ENCODE measurements at regions not wholly inside any gene's neighbourhood (a gene's known extent, or its start where the extent isn't known, plus 50 kb on each side); places are given as distances from the start of the nearest gene placed in this dataset.

DNA sequence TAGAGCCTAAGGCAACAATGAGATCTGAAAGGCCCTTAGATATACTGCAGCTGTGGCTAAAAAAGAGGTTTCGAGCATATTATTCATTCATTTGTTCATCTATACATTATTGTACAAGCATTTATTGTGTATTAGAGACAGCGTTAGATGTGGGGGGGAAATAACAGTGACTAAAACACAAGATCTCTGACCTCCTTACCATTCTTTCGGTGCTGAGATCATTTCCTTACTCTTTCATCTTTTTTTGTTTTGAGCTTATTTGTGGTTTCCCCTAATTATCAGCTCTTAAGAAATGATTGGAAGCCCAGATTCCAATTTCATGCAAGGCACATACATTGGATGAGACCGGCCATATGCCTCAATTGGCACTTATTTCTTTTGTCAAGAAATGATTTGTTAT lies 113.2 kb downstream of the SEC61B start:
- Histone ChIP-seq H3K4me1 (ENCODE audit: insufficient read depth, low read length) (peaks cover 5% of the 10 kb centered on the region), H3K4me3 (ENCODE audit: low read depth in 1 of 2, low read length in 2 of 2) (no peak overlapping the region), H3K36me3 (ENCODE audit: insufficient read depth, low read length) (no peaks in the 10 kb centered on the region), H3K27me3 (ENCODE audit: control insufficient read depth in 1 of 2, insufficient read depth in 2 of 2, low read length in 2 of 2) (no peaks in the 10 kb centered on the region), H3K27ac (ENCODE audit: low read depth, low read length) (no peak overlapping the region), H3K9ac (ENCODE audit: low read length) (no peak overlapping the region), H3K9me3 (ENCODE audit: low read length) (no peaks in the 10 kb centered on the region)

GRCh38 chr9:99336005-99336404 lies 113.9 kb downstream of the SEC61B start:
- no peak overlapping the region for H3K27ac ChIP-seq (ENCODE audit: low read depth, low read length)
- H3K9ac ChIP-seq (ENCODE audit: low read length): no peak overlapping the region
- H3K9me3 ChIP-seq (ENCODE audit: low read length): no peaks in the 10 kb centered on the region
- H3K4me1 ChIP-seq (ENCODE audit: insufficient read depth, low read length): peaks cover 5% of the 10 kb centered on the region
- no peaks in the 10 kb centered on the region for H3K27me3 ChIP-seq (ENCODE audit: control insufficient read depth in 1 of 2, insufficient read depth in 2 of 2, low read length in 2 of 2)
- no peaks in the 10 kb centered on the region for H3K36me3 ChIP-seq (ENCODE audit: insufficient read depth, low read length)
- no peak overlapping the region for H3K4me3 ChIP-seq (ENCODE audit: low read depth in 1 of 2, low read length in 2 of 2)

DNA sequence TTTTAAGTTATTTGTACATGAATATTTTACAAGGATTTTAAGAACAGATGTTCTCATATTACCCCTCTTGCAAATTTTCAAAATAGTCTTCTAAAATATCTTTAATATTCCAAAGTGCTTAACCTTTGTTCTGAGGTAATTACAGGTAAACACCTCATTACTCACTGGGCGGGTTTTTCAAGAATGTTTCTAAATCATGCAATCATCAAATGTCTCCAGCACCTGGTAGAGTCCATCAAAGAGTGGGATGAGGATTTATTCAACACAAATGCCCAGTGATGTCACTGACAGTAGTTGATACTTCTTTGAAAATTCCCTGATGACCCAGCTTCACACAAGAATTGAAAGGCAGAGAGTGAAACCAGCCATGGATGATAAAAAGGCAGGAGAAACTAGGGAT lies 114.4 kb downstream of the SEC61B start:
- no peaks in the 10 kb centered on the region for H3K27me3 ChIP-seq (ENCODE audit: control insufficient read depth in 1 of 2, insufficient read depth in 2 of 2, low read length in 2 of 2)
- H3K9ac ChIP-seq (ENCODE audit: low read length): no peak overlapping the region
- no peak overlapping the region for H3K27ac ChIP-seq (ENCODE audit: low read depth, low read length)
- H3K4me1 ChIP-seq (ENCODE audit: insufficient read depth, low read length): peaks cover 5% of the 10 kb centered on the region
- no peaks in the 10 kb centered on the region for H3K36me3 ChIP-seq (ENCODE audit: insufficient read depth, low read length)
- H3K4me3 ChIP-seq (ENCODE audit: low read depth in 1 of 2, low read length in 2 of 2): no peak overlapping the region
- H3K9me3 ChIP-seq (ENCODE audit: low read length): no peaks in the 10 kb centered on the region

DNA sequence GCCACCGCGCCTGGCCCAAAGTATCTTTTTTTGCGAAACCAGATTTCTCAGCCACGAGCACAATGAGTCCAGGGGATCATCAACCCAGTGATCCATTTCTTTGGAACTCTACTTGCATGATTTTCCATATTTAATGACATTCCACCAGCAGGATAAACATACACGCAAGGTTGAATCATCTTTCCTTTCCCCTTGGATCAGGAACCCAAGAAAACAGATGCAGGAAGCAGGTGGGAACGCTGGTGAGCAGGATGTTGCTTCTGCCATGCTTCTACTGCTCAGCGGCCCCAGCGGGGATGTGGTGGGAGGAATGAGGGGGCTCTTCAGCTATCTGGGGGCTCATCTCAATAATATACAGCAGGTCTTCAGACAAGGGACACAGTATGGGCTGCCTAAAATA lies 118.2 kb downstream of the SEC61B start:
- no peak overlapping the region for H3K27ac ChIP-seq (ENCODE audit: low read depth, low read length)
- no peaks in the 10 kb centered on the region for H3K36me3 ChIP-seq (ENCODE audit: insufficient read depth, low read length)
- no peak overlapping the region for H3K9ac ChIP-seq (ENCODE audit: low read length)
- H3K4me3 ChIP-seq (ENCODE audit: low read depth in 1 of 2, low read length in 2 of 2): no peak overlapping the region
- peaks cover 5% of the 10 kb centered on the region for H3K4me1 ChIP-seq (ENCODE audit: insufficient read depth, low read length)
- H3K27me3 ChIP-seq (ENCODE audit: control insufficient read depth in 1 of 2, insufficient read depth in 2 of 2, low read length in 2 of 2): no peaks in the 10 kb centered on the region
- no peaks in the 10 kb centered on the region for H3K9me3 ChIP-seq (ENCODE audit: low read length)

DNA sequence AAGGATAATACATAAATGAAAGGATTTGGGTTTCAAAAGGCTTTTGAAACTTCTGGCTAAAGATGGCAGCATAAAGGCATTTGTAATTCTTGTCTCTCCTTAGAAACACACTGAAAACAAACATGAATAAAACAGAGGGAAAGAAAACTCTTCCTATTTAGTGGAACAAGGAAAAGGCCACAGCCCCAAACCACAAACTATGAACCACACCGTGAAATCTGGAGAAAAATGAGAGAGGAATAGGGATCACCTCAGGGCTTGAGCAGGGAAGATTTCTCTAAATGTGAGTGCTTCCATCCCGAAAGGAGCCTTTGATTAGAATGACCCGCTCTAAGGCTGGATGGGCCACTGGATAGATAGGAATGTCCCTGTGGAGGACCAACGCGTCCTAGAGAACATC lies 119.6 kb downstream of the SEC61B start:
- peaks cover 2% of the 10 kb centered on the region for H3K4me1 ChIP-seq (ENCODE audit: insufficient read depth, low read length)
- no peaks in the 10 kb centered on the region for H3K9me3 ChIP-seq (ENCODE audit: low read length)

GRCh38 chr9:99345451-99345850 lies 123.4 kb downstream of the SEC61B start:
- no peak overlapping the region for H3K9ac ChIP-seq (ENCODE audit: low read length)
- H3K27ac ChIP-seq (ENCODE audit: low read depth, low read length): no peak overlapping the region
- H3K27me3 ChIP-seq (ENCODE audit: control insufficient read depth in 1 of 2, insufficient read depth in 2 of 2, low read length in 2 of 2): no peaks in the 10 kb centered on the region
- no peaks in the 10 kb centered on the region for H3K9me3 ChIP-seq (ENCODE audit: low read length)
- no peaks in the 10 kb centered on the region for H3K36me3 ChIP-seq (ENCODE audit: insufficient read depth, low read length)
- H3K4me1 ChIP-seq (ENCODE audit: insufficient read depth, low read length): no peaks in the 10 kb centered on the region
- H3K4me3 ChIP-seq (ENCODE audit: low read depth in 1 of 2, low read length in 2 of 2): no peak overlapping the region

More for the DNA sequence above, 119.6 kb downstream of the SEC61B start:
- Histone ChIP-seq H3K4me3 (ENCODE audit: low read depth in 1 of 2, low read length in 2 of 2) (no peak overlapping the region), H3K27me3 (ENCODE audit: control insufficient read depth in 1 of 2, insufficient read depth in 2 of 2, low read length in 2 of 2) (no peaks in the 10 kb centered on the region), H3K27ac (ENCODE audit: low read depth, low read length) (no peak overlapping the region), H3K9ac (ENCODE audit: low read length) (no peak overlapping the region), H3K36me3 (ENCODE audit: insufficient read depth, low read length) (no peaks in the 10 kb centered on the region)

GRCh38 chr9:99345942-99346341 lies 123.9 kb downstream of the SEC61B start:
- Histone ChIP-seq H3K4me3 (ENCODE audit: low read depth in 1 of 2, low read length in 2 of 2) (no peak overlapping the region), H3K4me1 (ENCODE audit: insufficient read depth, low read length) (no peaks in the 10 kb centered on the region), H3K27me3 (ENCODE audit: control insufficient read depth in 1 of 2, insufficient read depth in 2 of 2, low read length in 2 of 2) (no peaks in the 10 kb centered on the region), H3K36me3 (ENCODE audit: insufficient read depth, low read length) (no peaks in the 10 kb centered on the region), H3K27ac (ENCODE audit: low read depth, low read length) (no peak overlapping the region), H3K9me3 (ENCODE audit: low read length) (no peaks in the 10 kb centered on the region), H3K9ac (ENCODE audit: low read length) (no peak overlapping the region)

DNA sequence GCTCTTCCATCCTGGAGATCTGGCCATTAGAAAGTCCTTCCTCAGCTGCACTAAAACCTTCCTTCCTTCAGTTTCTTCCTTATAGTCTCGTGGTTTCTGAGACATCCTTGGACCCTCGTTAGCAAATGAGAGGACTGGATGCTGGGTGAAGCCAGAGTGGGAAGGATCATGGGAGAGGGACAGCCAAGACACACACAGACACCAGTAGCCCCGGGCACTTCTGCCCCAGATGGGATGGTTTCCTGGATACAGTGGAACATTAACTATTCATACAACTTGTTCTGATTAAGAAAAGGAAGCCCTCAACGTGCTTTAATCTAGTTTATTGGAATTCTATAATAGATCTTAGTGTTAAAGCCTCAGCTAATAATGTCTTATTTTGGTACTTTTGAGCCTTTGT lies 125.5 kb downstream of the SEC61B start:
- Histone ChIP-seq H3K9me3 (ENCODE audit: low read length) (no peaks in the 10 kb centered on the region), H3K27me3 (ENCODE audit: control insufficient read depth in 1 of 2, insufficient read depth in 2 of 2, low read length in 2 of 2) (no peaks in the 10 kb centered on the region), H3K27ac (ENCODE audit: low read depth, low read length) (no peak overlapping the region), H3K4me1 (ENCODE audit: insufficient read depth, low read length) (no peaks in the 10 kb centered on the region), H3K9ac (ENCODE audit: low read length) (no peak overlapping the region), H3K4me3 (ENCODE audit: low read depth in 1 of 2, low read length in 2 of 2) (no peak overlapping the region), H3K36me3 (ENCODE audit: insufficient read depth, low read length) (no peaks in the 10 kb centered on the region)

GRCh38 chr9:99348289-99348688 lies 126.2 kb downstream of the SEC61B start:
- Histone ChIP-seq H3K27ac (ENCODE audit: low read depth, low read length) (no peak overlapping the region), H3K27me3 (ENCODE audit: control insufficient read depth in 1 of 2, insufficient read depth in 2 of 2, low read length in 2 of 2) (no peaks in the 10 kb centered on the region), H3K9me3 (ENCODE audit: low read length) (no peaks in the 10 kb centered on the region), H3K36me3 (ENCODE audit: insufficient read depth, low read length) (no peaks in the 10 kb centered on the region), H3K4me3 (ENCODE audit: low read depth in 1 of 2, low read length in 2 of 2) (no peak overlapping the region), H3K4me1 (ENCODE audit: insufficient read depth, low read length) (no peaks in the 10 kb centered on the region), H3K9ac (ENCODE audit: low read length) (no peak overlapping the region)

- Histone ChIP-seq H3K27ac (ENCODE audit: low read depth, low read length) (no peak overlapping the region), H3K9me3 (ENCODE audit: low read length) (no peaks in the 10 kb centered on the region), H3K27me3 (ENCODE audit: control insufficient read depth in 1 of 2, insufficient read depth in 2 of 2, low read length in 2 of 2) (no peaks in the 10 kb centered on the region), H3K4me1 (ENCODE audit: insufficient read depth, low read length) (no peaks in the 10 kb centered on the region), H3K4me3 (ENCODE audit: low read depth in 1 of 2, low read length in 2 of 2) (no peak overlapping the region), H3K9ac (ENCODE audit: low read length) (no peak overlapping the region), H3K36me3 (ENCODE audit: insufficient read depth, low read length) (no peaks in the 10 kb centered on the region)
Measured at GRCh38 chr9:99349870-99350269, 127.8 kb downstream of the SEC61B start.

GRCh38 chr9:99350461-99350860 lies 128.4 kb downstream of the SEC61B start:
- no peaks in the 10 kb centered on the region for H3K9me3 ChIP-seq (ENCODE audit: low read length)
- H3K4me1 ChIP-seq (ENCODE audit: insufficient read depth, low read length): no peaks in the 10 kb centered on the region
- no peak overlapping the region for H3K4me3 ChIP-seq (ENCODE audit: low read depth in 1 of 2, low read length in 2 of 2)
- no peaks in the 10 kb centered on the region for H3K27me3 ChIP-seq (ENCODE audit: control insufficient read depth in 1 of 2, insufficient read depth in 2 of 2, low read length in 2 of 2)
- H3K9ac ChIP-seq (ENCODE audit: low read length): no peak overlapping the region
- no peak overlapping the region for H3K27ac ChIP-seq (ENCODE audit: low read depth, low read length)
- H3K36me3 ChIP-seq (ENCODE audit: insufficient read depth, low read length): no peaks in the 10 kb centered on the region

GRCh38 chr9:99351647-99352046 lies 129.6 kb downstream of the SEC61B start:
- no peak overlapping the region for H3K27ac ChIP-seq (ENCODE audit: low read depth, low read length)
- H3K9ac ChIP-seq (ENCODE audit: low read length): no peak overlapping the region
- no peaks in the 10 kb centered on the region for H3K9me3 ChIP-seq (ENCODE audit: low read length)
- peaks cover 1% of the 10 kb centered on the region for H3K4me1 ChIP-seq (ENCODE audit: insufficient read depth, low read length)
- no peak overlapping the region for H3K4me3 ChIP-seq (ENCODE audit: low read depth in 1 of 2, low read length in 2 of 2)
- H3K27me3 ChIP-seq (ENCODE audit: control insufficient read depth in 1 of 2, insufficient read depth in 2 of 2, low read length in 2 of 2): no peaks in the 10 kb centered on the region
- H3K36me3 ChIP-seq (ENCODE audit: insufficient read depth, low read length): no peaks in the 10 kb centered on the region

Data from muscle layer of colon (tissue), 2 donors.